ENCODE measurements at regions not wholly inside any gene's neighbourhood (a gene's known extent, or its start where the extent isn't known, plus 50 kb on each side); places are given as distances from the start of the nearest gene placed in this dataset.
"Not testable (repeated sequence)": the region's sequence is repeated elsewhere in the genome, so short reads cannot be mapped to it uniquely, and the experiment has no call there.

DNA sequence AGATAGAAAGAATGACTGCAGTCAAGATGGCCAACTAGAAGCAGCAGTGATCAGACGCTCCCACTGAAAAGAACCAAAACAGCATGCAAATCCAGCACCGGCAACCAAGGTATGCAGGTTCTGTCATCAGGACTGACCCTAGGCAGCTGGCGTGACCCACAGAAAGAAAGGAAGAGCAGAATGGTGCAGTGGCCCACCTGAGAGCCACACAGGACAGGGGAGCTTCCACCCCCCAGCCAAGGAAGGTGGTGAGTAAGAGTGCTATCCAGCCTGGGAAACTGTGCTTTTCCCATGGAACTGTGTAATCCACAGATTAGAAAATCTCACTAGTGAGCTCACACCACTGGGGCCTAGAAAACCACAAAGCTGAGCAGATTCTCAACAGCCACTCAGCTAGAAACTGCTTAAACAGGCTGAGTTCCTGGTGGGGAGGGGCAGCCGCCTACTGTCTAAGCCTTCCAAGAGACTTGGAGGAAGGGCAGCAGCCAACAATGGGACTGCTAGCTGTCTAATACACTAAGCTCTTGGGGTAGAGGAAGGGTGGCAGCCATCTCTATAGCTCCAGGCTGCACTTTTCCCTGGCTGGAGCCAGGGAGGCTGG lies 127.9 kb downstream of the EVA1A start:
- Mint-ChIP-seq H3K4me1 (ENCODE audit: low read depth) (no peaks in the 10 kb centered on the region), H3K36me3 (ENCODE audit: low read depth) (no peaks in the 10 kb centered on the region), H3K9me3 (no peaks in the 10 kb centered on the region), H3K27me3 (peaks cover 1% of the 10 kb centered on the region), H3K4me3 (no peak overlapping the region), H3K27ac (no peak overlapping the region)
- intact Hi-C loops (cut with micrococcal nuclease), result no loop called here

GRCh38 chr2:75431763-75432162 lies 129.0 kb downstream of the EVA1A start:
- Mint-ChIP-seq H3K27me3 (peaks cover 2% of the 10 kb centered on the region), H3K9me3 (no peaks in the 10 kb centered on the region), H3K4me3 (no peak overlapping the region), H3K36me3 (ENCODE audit: low read depth) (no peaks in the 10 kb centered on the region), H3K4me1 (ENCODE audit: low read depth) (no peaks in the 10 kb centered on the region), H3K27ac (no peak overlapping the region)
- intact Hi-C loops (cut with micrococcal nuclease), result no loop called here

GRCh38 chr2:75431276-75431675 lies 129.5 kb downstream of the EVA1A start:
- H3K4me3 Mint-ChIP-seq, result no peak overlapping the region
- no peaks in the 10 kb centered on the region for H3K36me3 Mint-ChIP-seq (ENCODE audit: low read depth)
- no peak overlapping the region for H3K27ac Mint-ChIP-seq
- intact Hi-C loops (cut with micrococcal nuclease), result no loop called here
- no peaks in the 10 kb centered on the region for H3K4me1 Mint-ChIP-seq (ENCODE audit: low read depth)
- H3K27me3 Mint-ChIP-seq, result peaks cover 2% of the 10 kb centered on the region
- H3K9me3 Mint-ChIP-seq, result no peaks in the 10 kb centered on the region

DNA sequence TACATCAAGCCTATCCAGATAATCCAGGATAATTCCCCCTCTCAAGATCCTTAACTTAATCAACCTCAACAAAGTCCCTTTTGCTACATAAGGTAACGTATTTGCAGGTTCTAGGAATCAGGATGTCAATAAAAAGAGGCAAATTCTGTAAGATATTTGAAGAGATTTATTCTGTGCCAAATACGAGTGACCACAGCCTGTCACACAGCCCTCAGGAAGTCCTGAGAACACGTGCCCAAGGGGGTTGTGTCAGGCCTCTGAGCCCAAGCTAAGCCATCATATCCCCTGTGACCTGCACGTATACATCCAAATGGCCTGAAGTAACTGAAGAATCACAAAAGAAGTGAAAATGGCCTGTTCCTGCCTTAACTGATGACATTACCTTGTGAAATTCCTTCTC lies 130.3 kb downstream of the EVA1A start:
- H3K4me1 Mint-ChIP-seq (ENCODE audit: low read depth); H3K36me3 Mint-ChIP-seq (ENCODE audit: low read depth); H3K9me3 Mint-ChIP-seq; H3K27ac Mint-ChIP-seq; H3K4me3 Mint-ChIP-seq; intact Hi-C loops (cut with micrococcal nuclease); H3K27me3 Mint-ChIP-seq: not testable (repeated sequence)

DNA sequence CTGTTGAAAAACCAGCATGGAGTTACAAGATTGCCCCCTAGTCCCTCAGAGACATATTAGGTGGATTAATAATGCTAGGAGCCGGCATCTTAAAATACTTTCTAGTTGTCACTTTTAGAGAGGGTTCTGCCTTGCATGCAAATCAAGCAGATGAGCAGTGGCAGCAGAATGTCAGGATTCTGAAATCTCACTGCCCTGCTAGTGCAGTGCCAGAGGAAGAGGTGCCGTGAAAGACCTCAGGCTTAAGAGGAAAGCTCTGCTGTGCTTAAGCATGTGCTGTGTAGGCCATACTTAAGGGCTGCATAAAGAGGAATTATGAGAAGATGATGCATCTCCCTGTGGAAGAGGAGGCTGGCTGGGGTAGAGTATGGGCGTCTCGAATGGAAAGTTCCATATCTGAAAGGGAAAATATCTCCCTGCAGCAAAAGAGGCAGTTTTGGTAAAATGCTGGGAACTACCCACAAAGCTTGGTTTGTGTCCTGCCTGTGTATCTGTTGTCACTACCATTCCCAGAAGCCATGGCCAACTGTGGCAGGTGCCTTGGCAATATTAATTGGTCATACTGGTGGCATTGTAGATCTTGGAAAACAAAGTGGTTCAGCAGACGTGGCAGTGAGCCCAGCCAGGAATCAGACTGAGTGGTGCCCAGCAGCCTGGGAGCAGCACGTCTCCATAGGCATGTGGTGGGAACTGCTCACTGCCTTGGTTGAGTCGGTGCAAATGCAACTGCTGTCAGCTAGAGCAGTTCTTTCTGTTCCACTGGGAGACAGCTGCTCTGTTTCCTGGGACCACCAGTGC lies 131.9 kb downstream of the EVA1A start:
- no peaks in the 10 kb centered on the region for H3K9me3 Mint-ChIP-seq
- intact Hi-C loops (cut with micrococcal nuclease), result no loop called here
- peaks cover 4% of the 10 kb centered on the region for H3K27me3 Mint-ChIP-seq
- H3K36me3 Mint-ChIP-seq (ENCODE audit: low read depth), result no peaks in the 10 kb centered on the region
- no peak overlapping the region for H3K27ac Mint-ChIP-seq
- H3K4me3 Mint-ChIP-seq, result no peak overlapping the region
- H3K4me1 Mint-ChIP-seq (ENCODE audit: low read depth), result no peaks in the 10 kb centered on the region

- Mint-ChIP-seq H3K36me3 (ENCODE audit: low read depth) (no peaks in the 10 kb centered on the region), H3K27me3 (peaks cover 4% of the 10 kb centered on the region), H3K4me1 (ENCODE audit: low read depth) (no peaks in the 10 kb centered on the region), H3K9me3 (no peaks in the 10 kb centered on the region), H3K27ac (no peak overlapping the region), H3K4me3 (no peak overlapping the region)
- intact Hi-C loops (cut with micrococcal nuclease), result no loop called here
Observed at GRCh38 chr2:75428060-75428459, 132.7 kb downstream of the EVA1A start.

- Mint-ChIP-seq H3K4me3 (no peak overlapping the region), H3K36me3 (ENCODE audit: low read depth) (no peaks in the 10 kb centered on the region), H3K27ac (no peak overlapping the region), H3K4me1 (ENCODE audit: low read depth) (no peaks in the 10 kb centered on the region), H3K27me3 (peaks cover 4% of the 10 kb centered on the region), H3K9me3 (no peaks in the 10 kb centered on the region)
- intact Hi-C loops (cut with micrococcal nuclease), result no loop called here
Observed at GRCh38 chr2:75424936-75425619, 135.7 kb downstream of the EVA1A start.

DNA sequence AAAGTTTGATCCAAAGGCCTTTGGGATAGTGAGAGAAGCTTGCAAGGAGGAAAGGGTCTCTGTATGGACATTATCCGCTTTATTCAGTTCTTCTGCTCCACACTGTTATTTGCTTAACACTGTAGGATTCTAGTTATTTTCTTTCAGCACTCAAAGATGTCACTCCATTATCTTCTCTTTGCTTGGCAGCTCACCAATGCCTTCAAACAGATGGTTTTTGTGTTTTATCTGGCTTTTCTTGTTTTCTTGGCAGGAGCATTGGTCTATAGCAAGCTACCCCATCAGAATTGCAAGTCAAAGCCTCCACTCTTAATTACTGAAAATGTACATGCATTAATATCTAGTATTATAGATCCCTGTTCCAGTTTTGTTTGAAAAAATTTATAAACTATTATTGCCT lies 138.8 kb downstream of the EVA1A start:
- intact Hi-C loops (cut with micrococcal nuclease), result no loop called here
- no peak overlapping the region for H3K4me3 Mint-ChIP-seq
- no peak overlapping the region for H3K27ac Mint-ChIP-seq
- H3K36me3 Mint-ChIP-seq (ENCODE audit: low read depth), result no peaks in the 10 kb centered on the region
- peaks cover 2% of the 10 kb centered on the region for H3K27me3 Mint-ChIP-seq
- no peaks in the 10 kb centered on the region for H3K9me3 Mint-ChIP-seq
- no peaks in the 10 kb centered on the region for H3K4me1 Mint-ChIP-seq (ENCODE audit: low read depth)

DNA sequence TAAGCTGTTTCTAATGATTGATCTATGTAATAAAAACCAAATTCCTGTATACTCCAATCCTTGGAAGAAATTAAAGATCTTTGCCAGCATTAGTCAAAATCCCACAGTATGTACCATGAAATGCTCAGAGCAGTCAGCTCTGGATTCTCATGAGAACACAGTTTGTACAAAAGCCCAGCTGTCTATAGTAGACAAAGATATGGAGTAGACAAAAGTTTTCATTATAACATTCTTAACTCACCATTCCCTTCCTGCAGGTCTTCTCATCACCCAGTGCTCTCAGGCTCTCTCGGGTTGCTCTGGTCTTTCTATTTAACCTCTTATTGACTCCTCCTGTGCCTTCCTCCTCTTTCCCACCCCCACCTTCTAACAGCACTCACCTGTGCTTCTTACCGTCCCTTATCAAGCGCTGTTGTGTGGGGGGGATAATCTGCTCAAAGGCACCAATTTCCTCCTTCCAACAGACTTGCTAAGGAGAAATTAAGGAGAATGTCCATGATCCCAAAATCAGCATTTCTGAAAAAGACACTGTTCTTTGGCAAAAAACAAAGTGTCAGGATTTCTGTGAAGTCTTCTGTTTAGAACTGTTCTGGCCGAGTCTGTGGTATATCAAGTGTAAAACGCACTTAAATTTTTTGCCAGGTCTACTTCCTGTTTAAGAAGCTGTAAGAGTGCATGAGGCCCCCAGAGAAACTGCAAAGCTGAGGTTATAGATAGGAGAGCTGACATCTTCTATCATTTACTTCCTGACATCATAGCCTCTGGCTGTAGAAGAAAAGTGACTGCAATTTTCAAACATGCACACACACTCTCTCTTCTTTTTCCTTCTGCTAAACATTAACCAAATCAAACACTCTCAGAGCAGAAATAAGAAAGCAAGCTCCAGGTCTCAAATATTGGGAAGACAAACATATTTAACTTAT lies 144.1 kb downstream of the EVA1A start:
- H3K9me3 Mint-ChIP-seq, result no peaks in the 10 kb centered on the region
- no peak overlapping the region for H3K4me3 Mint-ChIP-seq
- H3K36me3 Mint-ChIP-seq (ENCODE audit: low read depth), result no peaks in the 10 kb centered on the region
- no peak overlapping the region for H3K27ac Mint-ChIP-seq
- H3K27me3 Mint-ChIP-seq, result peaks cover 5% of the 10 kb centered on the region
- intact Hi-C loops (cut with micrococcal nuclease), result no loop called here
- no peaks in the 10 kb centered on the region for H3K4me1 Mint-ChIP-seq (ENCODE audit: low read depth)

- no peaks in the 10 kb centered on the region for H3K4me1 Mint-ChIP-seq (ENCODE audit: low read depth)
- no peaks in the 10 kb centered on the region for H3K36me3 Mint-ChIP-seq (ENCODE audit: low read depth)
- no peak overlapping the region for H3K27ac Mint-ChIP-seq
- intact Hi-C loops (cut with micrococcal nuclease), result no loop called here
- H3K9me3 Mint-ChIP-seq, result peaks cover 1% of the 10 kb centered on the region
- peaks cover 6% of the 10 kb centered on the region for H3K27me3 Mint-ChIP-seq
- H3K4me3 Mint-ChIP-seq, result no peak overlapping the region
Observed at GRCh38 chr2:75415731-75416130, 145.0 kb downstream of the EVA1A start.

GRCh38 chr2:75415111-75415626 lies 145.6 kb downstream of the EVA1A start:
- no peak overlapping the region for H3K27ac Mint-ChIP-seq
- H3K9me3 Mint-ChIP-seq, result peaks cover 7% of the 10 kb centered on the region
- H3K36me3 Mint-ChIP-seq (ENCODE audit: low read depth), result no peaks in the 10 kb centered on the region
- peaks cover 9% of the 10 kb centered on the region for H3K27me3 Mint-ChIP-seq
- intact Hi-C loops (cut with micrococcal nuclease), result no loop called here
- H3K4me3 Mint-ChIP-seq, result no peak overlapping the region
- no peaks in the 10 kb centered on the region for H3K4me1 Mint-ChIP-seq (ENCODE audit: low read depth)

- no peaks in the 10 kb centered on the region for H3K4me1 Mint-ChIP-seq (ENCODE audit: low read depth)
- intact Hi-C loops (cut with micrococcal nuclease), result no loop called here
- H3K27ac Mint-ChIP-seq, result no peak overlapping the region
- no peaks in the 10 kb centered on the region for H3K36me3 Mint-ChIP-seq (ENCODE audit: low read depth)
- peaks cover 14% of the 10 kb centered on the region for H3K27me3 Mint-ChIP-seq
- H3K9me3 Mint-ChIP-seq, result peaks cover 11% of the 10 kb centered on the region
- H3K4me3 Mint-ChIP-seq, result no peak overlapping the region
Observed at GRCh38 chr2:75411574-75411973, 149.2 kb downstream of the EVA1A start.

DNA sequence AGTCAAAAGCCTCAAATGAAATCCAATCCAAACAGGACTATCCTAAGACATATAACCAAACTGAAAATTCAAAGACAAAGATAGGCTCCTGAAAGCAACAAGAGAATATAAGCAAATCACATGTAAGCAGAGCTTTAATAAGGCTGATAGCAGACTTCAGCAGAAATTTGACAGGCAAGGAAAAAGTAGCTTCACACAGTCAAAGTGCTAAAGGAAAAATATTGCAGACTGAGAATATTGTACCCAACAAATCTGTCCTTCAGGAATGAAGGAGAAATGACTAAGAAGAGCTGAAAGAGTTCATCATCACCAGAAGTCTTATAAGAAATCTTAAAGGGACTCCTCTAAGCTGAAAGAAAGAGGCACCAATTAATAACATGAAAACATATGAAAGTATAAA lies 150.0 kb downstream of the EVA1A start:
- Mint-ChIP-seq H3K27ac (no peak overlapping the region), H3K4me3 (no peak overlapping the region), H3K4me1 (ENCODE audit: low read depth) (no peaks in the 10 kb centered on the region), H3K9me3 (peaks cover 11% of the 10 kb centered on the region), H3K36me3 (ENCODE audit: low read depth) (no peaks in the 10 kb centered on the region), H3K27me3 (peaks cover 13% of the 10 kb centered on the region)
- intact Hi-C loops (cut with micrococcal nuclease), result no loop called here

Data from dendritic cell treated with granulocyte-macrophage colony-stimulating factor and Interleukin-4, amounts not matched to agents 40 ng/mL and 50 ng/mL, for 4 days (primary cell).